ENCODE measurements at regions not wholly inside any gene's neighbourhood (a gene's known extent, or its start where the extent isn't known, plus 50 kb on each side); places are given as distances from the start of the nearest gene placed in this dataset.
"Not testable (repeated sequence)": the region's sequence is repeated elsewhere in the genome, so short reads cannot be mapped to it uniquely, and the experiment has no call there.

GRCh38 chr1:58248072-58248471 lies 298.5 kb downstream of the OMA1 start:
- Mint-ChIP-seq H3K9me3 (no peaks in the 10 kb centered on the region), H3K4me1 (peaks cover 5% of the 10 kb centered on the region in 2 donors), H3K27me3 (peaks cover 42 to 51% of the 10 kb centered on the region in 2 donors), H3K4me3 (no peak overlapping the region), H3K36me3 (no peaks in the 10 kb centered on the region), H3K27ac (no peak overlapping the region)
- no peak for DNase-seq
- ATAC-seq (replicated peaks): no peak

- Mint-ChIP-seq H3K4me3 (no peak overlapping the region), H3K4me1 (peaks cover 5% of the 10 kb centered on the region in 2 donors), H3K27me3 (peaks cover 40 to 48% of the 10 kb centered on the region in 2 donors), H3K36me3 (no peaks in the 10 kb centered on the region), H3K27ac (no peak overlapping the region), H3K9me3 (no peaks in the 10 kb centered on the region)
- no peak for ATAC-seq (replicated peaks)
- DNase-seq: no peak
Observed at GRCh38 chr1:58246549-58246948, 300.0 kb downstream of the OMA1 start.

- H3K27ac Mint-ChIP-seq: no peak overlapping the region
- DNase-seq: no peak
Observed at GRCh38 chr1:58244872-58245271, 301.7 kb downstream of the OMA1 start.

GRCh38 chr1:58238846-58239245 lies 307.7 kb downstream of the OMA1 start:
- peaks cover 0 to 8% of the 10 kb centered on the region in 2 donors for H3K27me3 Mint-ChIP-seq
- ATAC-seq (replicated peaks) (no peak), DNase-seq (no peak)
- no peak overlapping the region for H3K4me3 Mint-ChIP-seq
- H3K4me1 Mint-ChIP-seq: no peaks in the 10 kb centered on the region
- H3K36me3 Mint-ChIP-seq: no peaks in the 10 kb centered on the region
- H3K9me3 Mint-ChIP-seq: no peaks in the 10 kb centered on the region
- no peak overlapping the region for H3K27ac Mint-ChIP-seq

More at GRCh38 chr1:58244872-58245271, 301.7 kb downstream of the OMA1 start:
- Mint-ChIP-seq H3K9me3 (no peaks in the 10 kb centered on the region), H3K4me3 (no peak overlapping the region), H3K27me3 (peaks cover 27 to 34% of the 10 kb centered on the region in 2 donors), H3K36me3 (no peaks in the 10 kb centered on the region), H3K4me1 (peaks cover 0 to 3% of the 10 kb centered on the region in 2 donors)
- no peak for ATAC-seq (replicated peaks)

GRCh38 chr1:58233729-58234128 lies 312.8 kb downstream of the OMA1 start:
- no peaks in the 10 kb centered on the region for H3K9me3 Mint-ChIP-seq
- H3K4me3 Mint-ChIP-seq: no peak overlapping the region
- no peak for ATAC-seq (replicated peaks)
- H3K27me3 Mint-ChIP-seq: peaks cover 0 to 12% of the 10 kb centered on the region in 2 donors
- no peaks in the 10 kb centered on the region for H3K4me1 Mint-ChIP-seq
- no peaks in the 10 kb centered on the region for H3K36me3 Mint-ChIP-seq
- no peak for DNase-seq
- H3K27ac Mint-ChIP-seq: no peak overlapping the region

- H3K27ac Mint-ChIP-seq: no peak overlapping the region
- ATAC-seq (replicated peaks) (no peak), DNase-seq (no peak)
- H3K9me3 Mint-ChIP-seq: no peaks in the 10 kb centered on the region
- no peaks in the 10 kb centered on the region for H3K4me1 Mint-ChIP-seq
- H3K36me3 Mint-ChIP-seq: no peaks in the 10 kb centered on the region
- H3K27me3 Mint-ChIP-seq: peaks cover 0 to 4% of the 10 kb centered on the region in 2 donors
- H3K4me3 Mint-ChIP-seq: no peak overlapping the region
Observed at GRCh38 chr1:58231204-58231603, 315.3 kb downstream of the OMA1 start.

- no peaks in the 10 kb centered on the region for H3K36me3 Mint-ChIP-seq
- no peak for DNase-seq
- no peaks in the 10 kb centered on the region for H3K4me1 Mint-ChIP-seq
- H3K9me3 Mint-ChIP-seq: no peaks in the 10 kb centered on the region
- H3K4me3 Mint-ChIP-seq: no peak overlapping the region
- no peak for ATAC-seq (replicated peaks)
- H3K27me3 Mint-ChIP-seq: peaks cover 0 to 4% of the 10 kb centered on the region in 2 donors
- H3K27ac Mint-ChIP-seq: no peak overlapping the region
Observed at GRCh38 chr1:58227604-58228003, 318.9 kb downstream of the OMA1 start.

GRCh38 chr1:58223522-58223921 lies 323.0 kb downstream of the OMA1 start:
- Mint-ChIP-seq H3K4me1 (no peaks in the 10 kb centered on the region), H3K4me3 (no peak overlapping the region), H3K36me3 (no peaks in the 10 kb centered on the region), H3K27me3 (no peaks in the 10 kb centered on the region), H3K9me3 (no peaks in the 10 kb centered on the region), H3K27ac (no peak overlapping the region)
- no peak for DNase-seq
- no peak for ATAC-seq (replicated peaks)

- Mint-ChIP-seq H3K4me3 (no peak overlapping the region), H3K36me3 (no peaks in the 10 kb centered on the region), H3K4me1 (no peaks in the 10 kb centered on the region), H3K27me3 (no peaks in the 10 kb centered on the region), H3K27ac (no peak overlapping the region), H3K9me3 (no peaks in the 10 kb centered on the region)
- DNase-seq (no peak), ATAC-seq (replicated peaks) (no peak)
Observed at GRCh38 chr1:58220836-58221472, 325.6 kb downstream of the OMA1 start.

GRCh38 chr1:58216169-58216568 lies 330.4 kb downstream of the OMA1 start:
- not testable (repeated sequence) for H3K4me1 Mint-ChIP-seq; H3K27me3 Mint-ChIP-seq; ATAC-seq (replicated peaks); H3K27ac Mint-ChIP-seq; H3K9me3 Mint-ChIP-seq; H3K36me3 Mint-ChIP-seq; DNase-seq; H3K4me3 Mint-ChIP-seq

- no peaks in the 10 kb centered on the region for H3K9me3 Mint-ChIP-seq
- no peaks in the 10 kb centered on the region for H3K4me1 Mint-ChIP-seq
- no peak overlapping the region for H3K4me3 Mint-ChIP-seq
- no peaks in the 10 kb centered on the region for H3K36me3 Mint-ChIP-seq
- ATAC-seq (replicated peaks): no peak
- DNase-seq: no peak
- no peak overlapping the region for H3K27ac Mint-ChIP-seq
- peaks cover 0 to 4% of the 10 kb centered on the region in 2 donors for H3K27me3 Mint-ChIP-seq
Observed at GRCh38 chr1:58214674-58215073, 331.9 kb downstream of the OMA1 start.

GRCh38 chr1:58211869-58212268 lies 334.7 kb downstream of the OMA1 start:
- no peak for DNase-seq
- H3K4me3 Mint-ChIP-seq: no peak overlapping the region
- peaks cover 2 to 3% of the 10 kb centered on the region in 2 donors for H3K36me3 Mint-ChIP-seq
- H3K4me1 Mint-ChIP-seq: no peaks in the 10 kb centered on the region
- no peak overlapping the region for H3K27ac Mint-ChIP-seq
- no peak for ATAC-seq (replicated peaks)
- H3K9me3 Mint-ChIP-seq: peaks cover 0 to 2% of the 10 kb centered on the region in 2 donors
- H3K27me3 Mint-ChIP-seq: peaks cover 0 to 4% of the 10 kb centered on the region in 2 donors

- peaks cover 0 to 2% of the 10 kb centered on the region in 2 donors for H3K9me3 Mint-ChIP-seq
- H3K36me3 Mint-ChIP-seq: peaks cover 2 to 3% of the 10 kb centered on the region in 2 donors
- no peak overlapping the region for H3K27ac Mint-ChIP-seq
- no peaks in the 10 kb centered on the region for H3K4me1 Mint-ChIP-seq
- peaks cover 0 to 4% of the 10 kb centered on the region in 2 donors for H3K27me3 Mint-ChIP-seq
- no peak for ATAC-seq (replicated peaks)
- H3K4me3 Mint-ChIP-seq: no peak overlapping the region
- no peak for DNase-seq
Observed at GRCh38 chr1:58209575-58209974, 337.0 kb downstream of the OMA1 start.

- Mint-ChIP-seq H3K4me1 (no peaks in the 10 kb centered on the region), H3K4me3 (no peak overlapping the region), H3K9me3 (peaks cover 0 to 2% of the 10 kb centered on the region in 2 donors), H3K27ac (no peak overlapping the region), H3K36me3 (peaks cover 2 to 3% of the 10 kb centered on the region in 2 donors), H3K27me3 (peaks cover 0 to 4% of the 10 kb centered on the region in 2 donors)
- DNase-seq: no peak
- no peak for ATAC-seq (replicated peaks)
Observed at GRCh38 chr1:58206749-58207148, 339.8 kb downstream of the OMA1 start.

GRCh38 chr1:58204284-58204683 lies 342.2 kb downstream of the OMA1 start:
- Mint-ChIP-seq H3K27ac (no peak overlapping the region), H3K9me3 (peaks cover 0 to 2% of the 10 kb centered on the region in 2 donors), H3K36me3 (peaks cover 2 to 3% of the 10 kb centered on the region in 2 donors), H3K4me3 (no peak overlapping the region), H3K4me1 (no peaks in the 10 kb centered on the region), H3K27me3 (no peaks in the 10 kb centered on the region)
- DNase-seq: no peak
- ATAC-seq (replicated peaks): peak in 1 of 2 donors; percentile 54
